AML-193 (cell line): ENCODE measurements at regions not wholly inside any gene's neighbourhood (a gene's known extent, or its start where the extent isn't known, plus 50 kb on each side); places are given as distances from the start of the nearest gene placed in this dataset.
"Not testable (repeated sequence)": the region's sequence is repeated elsewhere in the genome, so short reads cannot be mapped to it uniquely, and the experiment has no call there.

Source experiments
- DNase-seq, 2 experiments: peaks; one replicate each; lab custom pipeline; 2025; lab: John Stamatoyannopoulos, UW

GRCh38 chr10:50999163-50999562, 75.1 kb upstream of the PRKG1 start:
- no peak for DNase-seq

- DNase-seq, result no peak
These were observed 74.1 kb upstream of the PRKG1 start for GRCh38 chr10:51000164-51000563.

GRCh38 chr10:51000976-51001375, 73.3 kb upstream of the PRKG1 start:
- DNase-seq, result no peak

GRCh38 chr10:51001587-51001986, 72.7 kb upstream of the PRKG1 start:
- peak in 1 of 2 experiments; percentile 27 for DNase-seq

- DNase-seq, result no peak
These were observed 71.8 kb upstream of the PRKG1 start for GRCh38 chr10:51002469-51002868.

DNA sequence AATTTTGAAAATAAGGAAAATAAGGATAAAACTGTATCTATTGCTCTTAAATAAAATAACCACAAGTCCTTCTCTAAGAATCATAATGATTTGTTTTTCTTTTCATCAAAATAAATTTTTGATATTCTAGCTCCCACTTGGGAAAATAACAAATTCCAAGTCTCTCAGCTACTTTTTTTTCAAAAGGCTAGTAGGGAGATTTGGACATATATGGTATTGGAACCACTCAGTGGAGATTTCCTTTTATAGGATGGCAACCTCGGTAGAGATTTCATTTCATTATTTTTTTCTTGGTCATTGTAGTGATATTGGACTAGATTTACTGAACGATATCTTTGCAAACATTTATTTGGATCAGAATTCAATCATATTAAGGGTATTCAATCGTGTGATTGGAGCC, 69.5 kb upstream of the PRKG1 start:
- no peak for DNase-seq

DNA sequence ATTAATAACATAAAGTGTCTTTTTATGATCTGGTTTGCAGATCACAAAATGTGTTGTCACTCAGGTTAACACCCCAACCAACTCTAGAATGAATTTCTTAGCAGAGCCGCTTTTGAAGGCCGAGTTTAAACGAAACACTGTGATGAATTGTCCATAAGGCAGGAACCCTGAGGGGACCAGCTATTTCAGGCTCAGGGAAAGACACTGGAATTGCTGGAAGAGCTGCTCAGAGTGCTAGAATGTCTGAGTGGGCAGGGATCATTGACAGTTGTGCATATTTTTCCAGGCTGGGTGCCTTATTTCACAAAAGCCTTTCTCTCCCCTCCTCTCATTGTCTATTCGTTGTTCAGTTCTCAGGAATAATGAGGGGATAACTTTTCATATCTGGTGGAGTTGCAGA, 68.7 kb upstream of the PRKG1 start:
- DNase-seq, result no peak

DNA sequence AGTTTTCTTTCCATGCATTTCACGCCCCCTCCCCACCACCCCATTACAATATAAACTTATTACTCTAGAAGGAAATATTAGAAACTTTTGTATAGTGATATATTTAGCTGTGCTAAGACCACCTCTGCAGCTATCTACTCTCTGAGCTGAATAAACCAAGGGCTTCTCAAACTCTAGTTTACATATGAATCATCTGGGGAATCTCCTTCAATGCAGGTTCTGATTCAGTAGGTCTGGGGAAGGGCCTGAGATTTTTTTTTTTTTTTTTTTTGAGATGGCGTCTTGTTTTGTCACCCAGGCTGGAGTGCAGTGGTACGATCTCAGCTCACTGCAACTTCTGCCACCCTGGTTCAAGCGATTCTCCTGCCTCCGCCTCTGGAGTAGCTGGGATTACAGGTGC, 67.6 kb upstream of the PRKG1 start:
- DNase-seq, result no peak

DNA sequence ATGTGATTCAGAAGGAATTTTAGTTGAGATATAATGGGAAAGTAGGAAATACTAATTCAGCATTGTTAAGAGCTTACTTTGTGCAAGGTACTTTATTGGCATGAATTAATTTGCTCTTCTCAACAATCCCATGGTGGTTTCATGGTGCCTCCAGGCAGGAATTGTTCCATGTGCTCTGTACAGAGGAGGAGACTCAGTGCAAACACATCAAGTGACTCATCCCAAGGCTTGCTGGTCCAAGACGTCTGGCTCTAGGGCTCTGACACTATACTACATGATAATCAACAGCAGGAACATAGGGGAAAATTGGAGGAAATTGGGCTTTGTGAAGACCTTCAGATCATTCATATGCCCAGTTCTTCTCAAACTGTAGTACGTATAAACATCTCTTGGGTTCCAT, 66.5 kb upstream of the PRKG1 start:
- no peak for DNase-seq

- DNase-seq, result no peak
These were observed 65.9 kb upstream of the PRKG1 start for GRCh38 chr10:51008346-51008745.

DNA sequence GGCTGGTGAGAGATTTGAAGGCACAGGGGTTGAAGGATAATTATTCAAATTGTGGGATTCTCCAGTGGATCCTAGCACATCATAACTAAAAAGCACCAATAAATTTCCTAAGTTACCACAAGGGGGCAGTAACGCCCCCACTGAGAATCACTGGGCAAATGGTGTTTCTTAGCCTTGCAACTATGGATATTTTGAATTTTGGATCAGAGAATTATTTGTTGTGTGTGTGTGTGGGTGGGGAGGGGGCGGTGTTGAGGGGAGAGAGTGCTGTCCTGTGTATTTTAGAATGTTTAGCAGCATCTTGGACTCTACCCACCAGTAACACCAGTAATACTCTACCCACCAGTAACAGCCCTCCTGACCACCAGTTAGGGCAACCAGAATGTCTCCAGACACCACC, 63.3 kb upstream of the PRKG1 start:
- DNase-seq, result peak; percentile 13 to 15

GRCh38 chr10:51012073-51012472, 62.2 kb upstream of the PRKG1 start:
- no peak for DNase-seq

- no peak for DNase-seq
These were observed 59.5 kb upstream of the PRKG1 start for GRCh38 chr10:51014680-51015389.

- not testable (repeated sequence) for DNase-seq
These were observed 58.9 kb upstream of the PRKG1 start for GRCh38 chr10:51015390-51015754.

- DNase-seq, result no peak
These were observed 54.1 kb upstream of the PRKG1 start for GRCh38 chr10:51020200-51020599.

DNA sequence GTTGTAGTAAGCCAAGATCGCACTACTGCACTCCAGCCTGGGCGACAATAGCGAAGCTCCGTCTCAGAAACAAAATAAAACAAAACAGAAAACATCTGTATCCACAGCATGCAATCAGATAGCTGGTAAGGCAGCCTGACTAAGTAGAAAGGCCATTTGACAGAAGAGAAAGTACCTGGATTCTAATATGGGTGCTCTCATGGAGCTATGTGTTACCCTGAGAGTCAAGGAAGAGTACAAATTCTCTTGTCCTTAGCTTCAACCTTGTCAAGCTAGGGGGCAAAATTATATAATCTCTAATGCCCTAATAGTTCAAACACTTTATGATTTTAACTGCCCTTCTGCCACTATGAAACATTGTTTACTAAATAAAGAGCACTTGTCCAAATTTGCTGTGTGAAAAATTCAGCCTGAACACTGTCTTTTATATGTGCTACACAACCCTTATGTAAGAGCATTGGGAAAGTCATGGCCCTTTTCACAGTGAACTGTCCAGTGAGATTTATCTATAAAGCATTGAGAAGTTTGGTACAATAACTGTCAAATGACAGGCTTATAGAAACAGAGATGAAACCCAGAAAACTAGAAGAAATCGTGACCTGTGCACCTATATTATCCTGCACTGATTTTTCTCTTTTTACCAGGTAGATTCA, 51.2 kb upstream of the PRKG1 start:
- no peak for DNase-seq

GRCh38 chr10:51023636-51024035, 50.7 kb upstream of the PRKG1 start:
- no peak for DNase-seq
